Upper lobe of left lung (tissue), 6 donors: ENCODE measurements at regions not wholly inside any gene's neighbourhood (a gene's known extent, or its start where the extent isn't known, plus 50 kb on each side); places are given as distances from the start of the nearest gene placed in this dataset.

ENCODE experiments used
- ATAC-seq, 2 donors: fragments of 200-7000 bp; cut with Tn5 transposase; one replicate each; pipeline ENCODE4 v1.9.1; 2022; ENCODE audit warnings: mild to moderate bottlenecking in 2 of 2, moderate library complexity in 2 of 2; ENCODE audit not compliant: low FRiP score in 2 of 2
- DNase-seq, 2 donors: peaks; one replicate each; pipeline ENCODE4 v3.0.0-alpha.2; 2019 to 2020
- H3K27ac ChIP-seq, 4 donors: fragments of 200-600 bp; sonication (generic); one replicate each; pipeline ENCODE4 v1.5.1; 2016 to 2019
- H3K27me3 ChIP-seq, 4 donors: fragments of 200-600 bp; sonication (generic); one replicate each; pipeline ENCODE4 v1.5.1; 2017 to 2019
- H3K36me3 ChIP-seq, 4 donors: fragments of 200-600 bp; sonication (generic); one replicate each; pipeline ENCODE4 v1.5.1; 2016 to 2019
- H3K4me1 ChIP-seq, 4 donors: fragments of 200-600 bp; sonication (generic); one replicate each; pipeline ENCODE4 v1.5.1; 2018 to 2019
- H3K4me3 ChIP-seq, 4 donors: fragments of 200-600 bp; sonication (generic); one replicate each; pipeline ENCODE4 v1.5.1; 2017 to 2019; ENCODE audit warnings: mild to moderate bottlenecking in 2 of 4, moderate library complexity in 1 of 4
- H3K9me3 ChIP-seq, 4 donors: fragments of 200-600 bp; sonication (generic); one replicate each; pipeline ENCODE4 v1.5.1; 2018 to 2019
- CTCF ChIP-seq, 6 experiments: fragments of 450-650 bp in 4 of 6; fragments of 200-600 bp in 2 of 6; sonication (generic) in 2 of 6; IDR thresholded peaks; one replicate each; pipeline ENCODE4 v1.5.1; 2016 to 2019; ENCODE audit warnings: antibody characterized with exemption in 6 of 6
- EP300 ChIP-seq, 4 donors: sonication (generic); formaldehyde crosslinking; IDR thresholded peaks; one replicate each; pipeline ENCODE4 v1.5.1; 2017; ENCODE audit warnings: antibody characterized with exemption in 4 of 4, control low read depth in 2 of 4
- POLR2A ChIP-seq, 4 donors: fragments of 450-650 bp; IDR thresholded peaks; one replicate each; pipeline ENCODE4 v1.5.1; 2016 to 2017; ENCODE audit warnings: antibody characterized with exemption in 4 of 4, mild to moderate bottlenecking in 2 of 4
- POLR2AphosphoS5 ChIP-seq, 2 donors: sonication (generic); formaldehyde crosslinking; IDR thresholded peaks; one replicate each; pipeline ENCODE4 v1.5.1; 2017; ENCODE audit warnings: antibody characterized with exemption in 2 of 2
- WGBS, 2 donors: methylation state at CpG; one replicate each; pipeline ENCODE4 v1.1.5; 2017 to 2018; 5-methylcytosine and 5-hydroxymethylcytosine counted together
- donor health status: DM: no; HTN: no; CAD: no; lungs with moderate emphysema.
- donor health status: DM: no; HTN: yes; CAD: no; lungs with severe emphysema.

- Histone ChIP-seq H3K27ac (no peak overlapping the region), H3K27me3 (no peaks in the 10 kb centered on the region)
- ATAC-seq: no peak
These were observed 139.9 kb downstream of the ARL4A start for GRCh38 chr7:12827219-12827821.

GRCh38 chr7:12827920-12828319 is 140.5 kb downstream of the ARL4A start:
- no peaks in the 10 kb centered on the region for H3K4me1 ChIP-seq
- WGBS, 2 donors: 65 to 81% methylated on average over 3 of the region's 3 CpGs
- H3K9me3 ChIP-seq: no peaks in the 10 kb centered on the region
- no peaks in the 10 kb centered on the region for H3K36me3 ChIP-seq
- no peak overlapping the region for H3K4me3 ChIP-seq
- DNase-seq: no peak
- no peaks in the 10 kb centered on the region for H3K27me3 ChIP-seq
- ATAC-seq: no peak
- H3K27ac ChIP-seq: no peak overlapping the region
- no peak for TF ChIP-seq POLR2AphosphoS5 (IDR thresholded peaks at IDR 0.05)
- TF ChIP-seq POLR2A (IDR thresholded peaks at IDR 0.05): no peak

More at GRCh38 chr7:12827219-12827821, 139.9 kb downstream of the ARL4A start:
- WGBS, 2 donors: 81 to 91% methylated on average over 4 of the region's 4 CpGs
- H3K9me3 ChIP-seq: no peaks in the 10 kb centered on the region
- no peaks in the 10 kb centered on the region for H3K4me1 ChIP-seq
- H3K36me3 ChIP-seq: no peaks in the 10 kb centered on the region
- H3K4me3 ChIP-seq: no peak overlapping the region
- TF ChIP-seq POLR2AphosphoS5 (IDR thresholded peaks at IDR 0.05) (no peak), EP300 (IDR thresholded peaks at IDR 0.05) (no peak), POLR2A (IDR thresholded peaks at IDR 0.05) (no peak), CTCF (IDR thresholded peaks at IDR 0.05) (no peak)
- no peak for DNase-seq

GRCh38 chr7:12831024-12831423 is 143.6 kb downstream of the ARL4A start:
- H3K27me3 ChIP-seq: no peaks in the 10 kb centered on the region
- no peaks in the 10 kb centered on the region for H3K4me1 ChIP-seq
- no peak for ATAC-seq
- WGBS, 2 donors: 87 to 88% methylated on average over 3 of the region's 3 CpGs
- no peaks in the 10 kb centered on the region for H3K36me3 ChIP-seq
- TF ChIP-seq POLR2A (IDR thresholded peaks at IDR 0.05) (no peak), POLR2AphosphoS5 (IDR thresholded peaks at IDR 0.05) (no peak), EP300 (IDR thresholded peaks at IDR 0.05) (no peak), CTCF (IDR thresholded peaks at IDR 0.05) (no peak)
- peaks cover 0 to 6% (median 2%) of the 10 kb centered on the region in 4 donors for H3K9me3 ChIP-seq
- H3K4me3 ChIP-seq: no peak overlapping the region
- no peak overlapping the region for H3K27ac ChIP-seq
- DNase-seq: no peak

GRCh38 chr7:12833829-12834228 is 146.4 kb downstream of the ARL4A start:
- H3K27ac ChIP-seq: no peak overlapping the region
- H3K9me3 ChIP-seq: peaks cover 0 to 6% (median 2%) of the 10 kb centered on the region in 4 donors
- no peaks in the 10 kb centered on the region for H3K27me3 ChIP-seq
- no peak for TF ChIP-seq POLR2AphosphoS5 (IDR thresholded peaks at IDR 0.05)
- TF ChIP-seq EP300 (IDR thresholded peaks at IDR 0.05): no peak
- TF ChIP-seq POLR2A (IDR thresholded peaks at IDR 0.05): no peak
- no peak for TF ChIP-seq CTCF (IDR thresholded peaks at IDR 0.05)
- DNase-seq (no peak), ATAC-seq (no peak)
- no peak overlapping the region for H3K4me3 ChIP-seq
- no peaks in the 10 kb centered on the region for H3K4me1 ChIP-seq
- 100% methylated on average over 2 of the region's 2 CpGs for WGBS, 2 donors
- no peaks in the 10 kb centered on the region for H3K36me3 ChIP-seq

GRCh38 chr7:12834782-12835181 is 147.3 kb downstream of the ARL4A start:
- 100% methylated on average over 1 of the region's 1 CpG for WGBS, 2 donors
- no peak for ATAC-seq
- no peaks in the 10 kb centered on the region for H3K4me1 ChIP-seq

More at GRCh38 chr7:12834782-12835181, 147.3 kb downstream of the ARL4A start:
- H3K27me3 ChIP-seq: no peaks in the 10 kb centered on the region
- TF ChIP-seq EP300 (IDR thresholded peaks at IDR 0.05) (no peak), POLR2A (IDR thresholded peaks at IDR 0.05) (no peak), CTCF (IDR thresholded peaks at IDR 0.05) (no peak)
- peaks cover 0 to 6% (median 2%) of the 10 kb centered on the region in 4 donors for H3K9me3 ChIP-seq
- H3K4me3 ChIP-seq: no peak overlapping the region
- H3K27ac ChIP-seq: no peak overlapping the region
- no peak for DNase-seq
- H3K36me3 ChIP-seq: no peaks in the 10 kb centered on the region
